ENCODE measurements at regions not wholly inside any gene's neighbourhood (a gene's known extent, or its start where the extent isn't known, plus 50 kb on each side); places are given as distances from the start of the nearest gene placed in this dataset.

- no peak for TF ChIP-seq CTCF (IDR thresholded peaks at IDR 0.05 in 4 of 5, conservative IDR thresholded peaks at IDR 0.05 in 1 of 5)
- no peak for TF ChIP-seq POLR2A (IDR thresholded peaks at IDR 0.05)
Observed at GRCh38 chr5:56291661-56292374, 58.7 kb upstream of the ANKRD55 start.

Data from gastrocnemius medialis (tissue), 4 donors.